GM12878 (cell line): ENCODE measurements at regions not wholly inside any gene's neighbourhood (a gene's known extent, or its start where the extent isn't known, plus 50 kb on each side); places are given as distances from the start of the nearest gene placed in this dataset.

Experiments used
- ATAC-seq: fragments of 200-7000 bp; cut with Tn5 transposase; 3 replicates; pipeline ENCODE4 v1.9.1; 2020; ENCODE audit warnings: mild to moderate bottlenecking, moderate library complexity
- BruUV-seq: library from RNA; stranded (reverse); fragments of 400-500 nt; replicated peaks from 2 replicates; lab custom pipeline; 2021; lab: Mats Ljungman, UMichigan
- CTCF ChIA-PET: fragments of 300-600 bp; sonication (Branson Sonifier 250); formaldehyde crosslinking; extraction: SDS; loops from one replicate; lab custom pipeline; 2021; ENCODE audit warnings: inconsistent platforms; lab: Yijun Ruan, JAX
- POLR2A ChIA-PET: fragments of 350-600 bp; formaldehyde crosslinking; extraction: SDS; loops from one replicate; lab custom pipeline; 2021; ENCODE audit warnings: inconsistent platforms; lab: Charles Lee
- RAD21 ChIA-PET: fragments of 300-600 bp; sonication (Branson Sonifier 250); formaldehyde crosslinking; loops from one replicate; lab custom pipeline; 2023; ENCODE audit warnings: antibody characterized with exemption; ENCODE audit not compliant: unreplicated experiment; lab: Charles Lee
- SMC1A ChIA-PET: fragments of 300-600 bp; sonication (Branson Sonifier 250); formaldehyde crosslinking; loops from one replicate; lab custom pipeline; 2023; ENCODE audit not compliant: unreplicated experiment, uncharacterized antibody; lab: Charles Lee
- DNase-seq: peaks from one replicate; pipeline ENCODE4 v3.0.0-alpha.2; 2011; ENCODE audit warnings: low read depth, low spot score
- FAIRE-seq: peaks from 3 replicates; lab custom pipeline; 2011; peaks lifted over from hg19 to GRCh38; lab: Jason Lieb, UNC
- H2AFZ ChIP-seq: 2 replicates; pipeline ENCODE4 v1.6.0; 2011; ENCODE audit warnings: low read depth, low read length, control low read depth; ENCODE audit not compliant: control insufficient read depth
- H3K27ac ChIP-seq: 2 replicates; pipeline ENCODE4 v1.5.1; 2011; ENCODE audit warnings: control low read depth; ENCODE audit not compliant: control insufficient read depth, insufficient read depth
- H3K27me3 ChIP-seq, 2 experiments: replicated peaks in 1 of 2; 2 replicates each; pipeline versions ENCODE4 v1.6.0 to v1.6.1; 2011; ENCODE audit warnings: low read length in 1 of 2; ENCODE audit not compliant: control insufficient read depth in 2 of 2, insufficient read depth in 2 of 2
- H3K36me3 ChIP-seq, 2 experiments: 2 replicates each; pipeline ENCODE4 v1.5.1; 2011; ENCODE audit warnings: low read length in 1 of 2; ENCODE audit not compliant: control insufficient read depth in 2 of 2, insufficient read depth in 2 of 2
- H3K4me1 ChIP-seq: 2 replicates; pipeline ENCODE4 v1.6.1; 2011; ENCODE audit warnings: mild to moderate bottlenecking, low read length, moderate library complexity, mixed read lengths; ENCODE audit not compliant: control insufficient read depth, insufficient read depth
- H3K4me2 ChIP-seq: 2 replicates; pipeline ENCODE4 v1.6.0; 2011; ENCODE audit warnings: control low read depth; ENCODE audit not compliant: control insufficient read depth, insufficient read depth
- H3K4me3 ChIP-seq: fragments of 200-600 bp; sonication (generic); 2 replicates; pipeline ENCODE4 v1.5.1; 2016
- H3K79me2 ChIP-seq: 2 replicates; pipeline ENCODE4 v1.6.0; 2011; ENCODE audit warnings: low read length; ENCODE audit not compliant: control insufficient read depth, insufficient read depth
- H3K9ac ChIP-seq: 2 replicates; pipeline ENCODE4 v1.8.0; 2011; ENCODE audit warnings: low read length, control low read depth, mixed read lengths; ENCODE audit not compliant: control insufficient read depth, insufficient read depth
- H3K9me3 ChIP-seq: replicated peaks from 3 replicates; pipeline ENCODE4 v1.5.1; 2011; ENCODE audit warnings: mild to moderate bottlenecking, low read length; ENCODE audit not compliant: control insufficient read depth, insufficient read depth
- H4K20me1 ChIP-seq: 2 replicates; pipeline ENCODE4 v1.6.0; 2011; ENCODE audit not compliant: control insufficient read depth, insufficient read depth
- HCFC1 ChIP-seq: fragments of 150-350 bp; IDR thresholded peaks from 2 replicates; pipeline ENCODE4 v1.6.1; 2014; ENCODE audit warnings: low read length
- HDAC2 ChIP-seq: fragments of 200-600 bp; sonication (generic); IDR thresholded peaks from 2 replicates; pipeline ENCODE4 v1.6.1; 2017
- IKZF1 ChIP-seq: fragments of 450-650 bp; conservative IDR thresholded peaks from 2 replicates; pipeline ENCODE4 v1.6.1; 2017; ENCODE audit warnings: antibody characterized with exemption, mild to moderate bottlenecking
- JUND ChIP-seq: IDR thresholded peaks from 2 replicates; pipeline ENCODE4 v1.6.1; 2012; ENCODE audit warnings: low read depth, mild to moderate bottlenecking, low read length, improper control_type of control experiment, moderate library complexity
- POU2F2 ChIP-seq: IDR thresholded peaks from 3 replicates; pipeline ENCODE4 v1.6.1; 2011; ENCODE audit warnings: low read depth, mild to moderate bottlenecking, low read length, borderline replicate concordance
- RBBP5 ChIP-seq: fragments of 200-600 bp; sonication (generic); conservative IDR thresholded peaks from 2 replicates; pipeline ENCODE4 v1.6.1; 2016
- SRF ChIP-seq, 2 experiments: IDR thresholded peaks; 2 replicates each; pipeline ENCODE4 v1.6.1; 2011; ENCODE audit warnings: low read depth in 2 of 2, low read length in 2 of 2, mild to moderate bottlenecking in 1 of 2, moderate library complexity in 1 of 2
- SUPT20H ChIP-seq: IDR thresholded peaks from 2 replicates; pipeline ENCODE4 v1.6.1; 2011; ENCODE audit warnings: low read depth, mild to moderate bottlenecking, low read length, moderate library complexity, borderline replicate concordance; ENCODE audit not compliant: control insufficient read depth
- WGBS: methylation state at CpG from one replicate; pipeline ENCODE4 v1.1.6; 2016; ENCODE audit warnings: low lambda C conversion rate; ENCODE audit not compliant: insufficient replicate concordance, insufficient coverage; ENCODE audit errors: missing lambda C conversion rate; 5-methylcytosine and 5-hydroxymethylcytosine counted together
- in situ Hi-C: fragments of 300-500 bp; cut with MboI; formaldehyde crosslinking; loops from 9 replicates; pipeline ENCODE4 v1.14.3; 2018; ENCODE audit warnings: mixed read lengths
- intact Hi-C: fragments of 100-400 bp; cut with micrococcal nuclease; formaldehyde crosslinking; loops from one replicate; pipeline ENCODE4 v1.14.2; 2022; ENCODE audit not compliant: unreplicated experiment
- TF ChIP-seq, protein P1 (sequence below): fragments of 450-650 bp; IDR thresholded peaks from 2 replicates; pipeline ENCODE4 v1.6.1; 2016; ENCODE audit warnings: mild to moderate bottlenecking
- TF ChIP-seq, protein P2 (sequence below): fragments of 450-650 bp; IDR thresholded peaks from 2 replicates; pipeline ENCODE4 v1.6.1; 2017; ENCODE audit warnings: borderline replicate concordance
- TF ChIP-seq, protein P3 (sequence below): fragments of 450-650 bp; IDR thresholded peaks from 2 replicates; pipeline ENCODE4 v1.6.1; 2018; ENCODE audit warnings: borderline replicate concordance, mild to moderate bottlenecking; ENCODE audit not compliant: partially characterized antibody
- TF ChIP-seq, protein P4 (sequence below): IDR thresholded peaks from 2 replicates; pipeline ENCODE4 v1.6.1; 2012; ENCODE audit warnings: low read depth, low read length, improper control_type of control experiment

DNA sequence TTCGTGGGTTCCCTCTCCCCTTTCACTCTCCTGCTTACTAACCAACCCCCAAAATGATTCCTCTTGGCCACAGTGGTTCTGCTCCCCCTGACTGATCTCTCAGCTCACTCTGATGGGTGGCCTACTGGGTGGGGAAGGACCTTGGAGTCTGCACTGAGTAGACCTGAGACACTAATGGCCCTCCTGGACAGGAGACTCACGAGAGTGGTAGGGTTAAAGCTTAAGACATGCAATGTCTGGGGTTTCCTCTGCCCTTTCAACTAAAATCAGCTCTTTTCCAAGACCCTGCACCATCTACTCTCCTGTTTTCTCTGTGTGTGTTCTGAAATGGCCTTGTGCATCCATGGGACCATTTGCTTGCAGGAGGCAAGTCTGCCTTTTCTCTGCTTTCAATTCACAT is 631.4 kb downstream of the ACTR3B start:
- H3K4me1 ChIP-seq = no peaks in the 10 kb centered on the region
- H3K27me3 ChIP-seq = no peaks in the 10 kb centered on the region
- no peaks in the 10 kb centered on the region for H3K36me3 ChIP-seq
- H3K9ac ChIP-seq = no peak overlapping the region
- no peak overlapping the region for H2AFZ ChIP-seq
- SMC1A ChIA-PET = no interaction called here
- TF ChIP-seq IKZF1 (no peak), HCFC1 (no peak), HDAC2 (no peak), JUND (no peak), SUPT20H (no peak), SRF (IDR thresholded peaks at IDR 0.05; ENCODE audit: low read depth in 2 of 2, low read length in 2 of 2) (no peak), POU2F2 (no peak), RBBP5 (no peak)
- TF ChIP-seq, protein P1, sequence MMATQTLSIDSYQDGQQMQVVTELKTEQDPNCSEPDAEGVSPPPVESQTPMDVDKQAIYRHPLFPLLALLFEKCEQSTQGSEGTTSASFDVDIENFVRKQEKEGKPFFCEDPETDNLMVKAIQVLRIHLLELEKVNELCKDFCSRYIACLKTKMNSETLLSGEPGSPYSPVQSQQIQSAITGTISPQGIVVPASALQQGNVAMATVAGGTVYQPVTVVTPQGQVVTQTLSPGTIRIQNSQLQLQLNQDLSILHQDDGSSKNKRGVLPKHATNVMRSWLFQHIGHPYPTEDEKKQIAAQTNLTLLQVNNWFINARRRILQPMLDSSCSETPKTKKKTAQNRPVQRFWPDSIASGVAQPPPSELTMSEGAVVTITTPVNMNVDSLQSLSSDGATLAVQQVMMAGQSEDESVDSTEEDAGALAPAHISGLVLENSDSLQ = no peak
- TF ChIP-seq, protein P2, sequence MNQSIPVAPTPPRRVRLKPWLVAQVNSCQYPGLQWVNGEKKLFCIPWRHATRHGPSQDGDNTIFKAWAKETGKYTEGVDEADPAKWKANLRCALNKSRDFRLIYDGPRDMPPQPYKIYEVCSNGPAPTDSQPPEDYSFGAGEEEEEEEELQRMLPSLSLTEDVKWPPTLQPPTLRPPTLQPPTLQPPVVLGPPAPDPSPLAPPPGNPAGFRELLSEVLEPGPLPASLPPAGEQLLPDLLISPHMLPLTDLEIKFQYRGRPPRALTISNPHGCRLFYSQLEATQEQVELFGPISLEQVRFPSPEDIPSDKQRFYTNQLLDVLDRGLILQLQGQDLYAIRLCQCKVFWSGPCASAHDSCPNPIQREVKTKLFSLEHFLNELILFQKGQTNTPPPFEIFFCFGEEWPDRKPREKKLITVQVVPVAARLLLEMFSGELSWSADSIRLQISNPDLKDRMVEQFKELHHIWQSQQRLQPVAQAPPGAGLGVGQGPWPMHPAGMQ = no peak
- TF ChIP-seq, protein P3, sequence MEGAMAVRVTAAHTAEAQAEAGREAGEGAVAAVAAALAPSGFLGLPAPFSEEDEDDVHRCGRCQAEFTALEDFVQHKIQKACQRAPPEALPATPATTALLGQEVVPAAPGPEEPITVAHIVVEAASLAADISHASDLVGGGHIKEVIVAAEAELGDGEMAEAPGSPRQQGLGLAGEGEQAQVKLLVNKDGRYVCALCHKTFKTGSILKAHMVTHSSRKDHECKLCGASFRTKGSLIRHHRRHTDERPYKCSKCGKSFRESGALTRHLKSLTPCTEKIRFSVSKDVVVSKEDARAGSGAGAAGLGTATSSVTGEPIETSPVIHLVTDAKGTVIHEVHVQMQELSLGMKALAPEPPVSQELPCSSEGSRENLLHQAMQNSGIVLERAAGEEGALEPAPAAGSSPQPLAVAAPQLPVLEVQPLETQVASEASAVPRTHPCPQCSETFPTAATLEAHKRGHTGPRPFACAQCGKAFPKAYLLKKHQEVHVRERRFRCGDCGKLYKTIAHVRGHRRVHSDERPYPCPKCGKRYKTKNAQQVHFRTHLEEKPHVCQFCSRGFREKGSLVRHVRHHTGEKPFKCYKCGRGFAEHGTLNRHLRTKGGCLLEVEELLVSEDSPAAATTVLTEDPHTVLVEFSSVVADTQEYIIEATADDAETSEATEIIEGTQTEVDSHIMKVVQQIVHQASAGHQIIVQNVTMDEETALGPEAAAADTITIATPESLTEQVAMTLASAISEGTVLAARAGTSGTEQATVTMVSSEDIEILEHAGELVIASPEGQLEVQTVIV = no peak
- TF ChIP-seq, protein P4, sequence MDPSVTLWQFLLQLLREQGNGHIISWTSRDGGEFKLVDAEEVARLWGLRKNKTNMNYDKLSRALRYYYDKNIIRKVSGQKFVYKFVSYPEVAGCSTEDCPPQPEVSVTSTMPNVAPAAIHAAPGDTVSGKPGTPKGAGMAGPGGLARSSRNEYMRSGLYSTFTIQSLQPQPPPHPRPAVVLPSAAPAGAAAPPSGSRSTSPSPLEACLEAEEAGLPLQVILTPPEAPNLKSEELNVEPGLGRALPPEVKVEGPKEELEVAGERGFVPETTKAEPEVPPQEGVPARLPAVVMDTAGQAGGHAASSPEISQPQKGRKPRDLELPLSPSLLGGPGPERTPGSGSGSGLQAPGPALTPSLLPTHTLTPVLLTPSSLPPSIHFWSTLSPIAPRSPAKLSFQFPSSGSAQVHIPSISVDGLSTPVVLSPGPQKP = no peak
- TF ChIP-seq, all 136 proteins: peak for 0
- Histone ChIP-seq H3K9me3 (no peaks in the 10 kb centered on the region), H4K20me1 (no peaks in the 10 kb centered on the region), H3K4me3 (no peak overlapping the region), H3K4me2 (no peak overlapping the region), H3K79me2 (no peaks in the 10 kb centered on the region), H3K27ac (no peak overlapping the region)
- DNase-seq (no peak), FAIRE-seq (no peak), ATAC-seq (no peak)
- intact Hi-C loops = no loop called here
- ChIA-PET RAD21 (no interaction called here), CTCF (no interaction called here), POLR2A (no interaction called here)
- in situ Hi-C loops = no loop called here
- WGBS = 8% methylated on average over 2 of the region's 2 CpGs
- no TSS peak for BruUV-seq
